GM10266 (cell line): ENCODE measurements at regions not wholly inside any gene's neighbourhood (a gene's known extent, or its start where the extent isn't known, plus 50 kb on each side); places are given as distances from the start of the nearest gene placed in this dataset.

Experiments used
- DNase-seq: peaks from one replicate; pipeline ENCODE4 v3.0.0; 2012; ENCODE audit errors: extremely low spot score
- CTCF ChIP-seq: IDR thresholded peaks from 2 replicates; pipeline ENCODE4 v1.5.1; 2012; ENCODE audit warnings: mild to moderate bottlenecking, low read depth; ENCODE audit not compliant: control insufficient read depth, insufficient read depth; ENCODE audit errors: missing control alignments

GRCh38 chr15:47553947-47554346 is 163.4 kb upstream of the SEMA6D start:
- DNase-seq = no peak
- TF ChIP-seq CTCF = no peak

- no peak for TF ChIP-seq CTCF
- no peak for DNase-seq
These were observed 156.2 kb upstream of the SEMA6D start for GRCh38 chr15:47561102-47561501.

- DNase-seq = no peak
- no peak for TF ChIP-seq CTCF
These were observed 151.4 kb upstream of the SEMA6D start for GRCh38 chr15:47565949-47566348.

- no peak for TF ChIP-seq CTCF
- DNase-seq = no peak
These were observed 150.7 kb upstream of the SEMA6D start for GRCh38 chr15:47566610-47567009.

- TF ChIP-seq CTCF = no peak
- no peak for DNase-seq
These were observed 149.3 kb upstream of the SEMA6D start for GRCh38 chr15:47568030-47568429.

GRCh38 chr15:47570044-47570443 is 147.3 kb upstream of the SEMA6D start:
- DNase-seq = no peak
- no peak for TF ChIP-seq CTCF

GRCh38 chr15:47570451-47570850 is 146.9 kb upstream of the SEMA6D start:
- no peak for DNase-seq

More at GRCh38 chr15:47570451-47570850, 146.9 kb upstream of the SEMA6D start:
- no peak for TF ChIP-seq CTCF
